Forelimb muscle (tissue), 1 donor: ENCODE measurements at regions not wholly inside any gene's neighbourhood (a gene's known extent, or its start where the extent isn't known, plus 50 kb on each side); places are given as distances from the start of the nearest gene placed in this dataset.

ENCODE experiments used
- DNase-seq: peaks from one replicate; pipeline ENCODE4 v3.0.0-alpha.2; 2013; ENCODE audit warnings: low read depth

DNA sequence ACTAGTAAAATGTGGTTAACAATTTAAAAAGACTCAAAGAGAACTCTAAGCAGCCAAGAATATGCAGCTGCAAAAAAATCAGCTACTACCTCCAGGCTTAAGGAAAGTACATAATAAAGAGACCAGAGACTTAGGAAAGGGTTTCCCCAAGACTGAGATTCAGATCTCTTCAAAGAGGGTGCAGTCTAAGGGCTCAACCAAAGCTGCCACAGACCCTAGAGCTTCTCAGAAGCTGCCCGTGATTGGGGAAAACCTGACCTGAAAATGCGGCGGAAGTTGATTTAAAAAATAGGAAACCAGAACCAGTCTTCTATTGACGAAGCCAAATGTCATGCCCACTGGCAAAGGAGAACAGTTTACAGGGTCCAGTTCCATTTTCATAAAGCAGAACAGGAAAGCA, 516.8 kb upstream of the MARCKS start:
- DNase-seq: no peak

DNA sequence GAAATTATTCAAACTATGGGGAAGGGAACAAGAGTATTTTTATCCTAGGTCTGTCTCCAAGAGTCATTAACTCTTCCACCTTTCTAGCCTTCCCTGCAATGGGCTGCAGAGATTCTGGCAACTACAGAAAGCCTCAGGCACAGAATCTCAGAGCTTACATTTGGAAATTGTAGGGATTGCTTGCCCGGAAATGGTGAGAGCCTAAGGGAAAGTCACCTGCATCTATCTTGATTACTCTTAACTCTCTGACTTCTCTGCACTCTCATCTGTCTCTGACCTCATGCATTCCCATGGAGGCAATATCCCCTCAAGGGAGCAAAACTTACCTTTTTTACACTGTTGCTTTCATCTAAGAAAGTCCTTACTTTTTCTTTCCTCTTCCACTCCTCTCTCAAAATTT, 513.2 kb upstream of the MARCKS start:
- DNase-seq: no peak

DNA sequence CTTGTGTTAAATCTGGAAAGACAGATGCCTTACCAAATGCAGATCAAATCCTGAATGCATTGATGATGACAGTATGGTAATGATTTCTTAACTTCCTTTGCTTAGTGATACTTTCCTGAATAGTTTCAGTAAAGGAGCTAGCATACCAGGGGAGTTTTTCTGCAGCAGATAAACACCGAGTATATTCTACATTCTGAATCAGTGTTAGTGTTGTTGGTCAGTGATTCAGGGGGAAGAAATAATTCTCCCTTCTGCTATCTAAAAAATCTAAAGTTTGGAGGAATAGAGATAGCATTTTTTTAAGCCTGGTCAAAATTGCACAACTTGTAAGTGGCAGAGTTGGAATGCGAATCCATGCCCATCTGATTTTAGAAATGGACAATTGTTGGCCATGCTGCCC, 512.2 kb upstream of the MARCKS start:
- DNase-seq: no peak

DNA sequence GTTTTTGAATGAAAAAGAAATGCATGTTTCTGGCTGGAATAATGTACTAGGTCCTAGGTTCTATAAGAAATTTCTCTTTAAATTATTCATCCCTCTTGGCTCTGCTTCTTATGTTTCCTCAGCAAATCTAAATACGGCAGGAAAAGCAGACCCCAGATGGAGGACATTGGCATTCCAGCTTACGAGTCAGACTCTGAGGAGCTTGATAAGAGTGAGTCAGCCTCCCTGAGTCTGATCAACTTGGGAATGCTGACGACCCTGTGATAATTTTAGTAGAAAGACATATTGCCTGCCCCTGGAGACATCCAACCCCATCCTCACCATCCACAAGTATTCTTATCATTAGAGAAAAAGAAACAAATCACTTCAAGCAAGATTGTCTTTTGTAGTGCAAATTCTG, 509.7 kb upstream of the MARCKS start:
- no peak for DNase-seq

DNA sequence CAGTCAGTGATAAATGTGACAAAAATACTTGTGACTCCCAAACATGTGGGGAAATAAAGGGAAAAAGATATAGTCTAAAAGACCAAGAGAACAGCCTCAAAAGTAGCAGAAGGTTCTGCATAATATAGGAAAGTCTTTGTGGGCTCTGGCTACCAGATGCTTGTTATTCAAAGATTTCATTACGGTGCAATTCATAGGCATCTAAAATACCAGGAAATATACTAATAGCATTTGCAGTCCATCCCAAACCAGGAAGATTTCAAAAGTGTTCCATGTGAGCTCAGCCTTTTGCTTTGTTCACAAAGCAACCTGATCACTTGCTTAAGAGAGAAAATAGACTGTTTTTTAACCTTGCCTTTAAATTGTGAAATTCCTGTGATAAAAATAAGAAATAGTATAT, 506.7 kb upstream of the MARCKS start:
- no peak for DNase-seq

GRCh38 chr6:113351173-113351834, 505.8 kb upstream of the MARCKS start:
- no peak for DNase-seq

- no peak for DNase-seq
Measured at GRCh38 chr6:113352029-113352801, 504.9 kb upstream of the MARCKS start.

DNA sequence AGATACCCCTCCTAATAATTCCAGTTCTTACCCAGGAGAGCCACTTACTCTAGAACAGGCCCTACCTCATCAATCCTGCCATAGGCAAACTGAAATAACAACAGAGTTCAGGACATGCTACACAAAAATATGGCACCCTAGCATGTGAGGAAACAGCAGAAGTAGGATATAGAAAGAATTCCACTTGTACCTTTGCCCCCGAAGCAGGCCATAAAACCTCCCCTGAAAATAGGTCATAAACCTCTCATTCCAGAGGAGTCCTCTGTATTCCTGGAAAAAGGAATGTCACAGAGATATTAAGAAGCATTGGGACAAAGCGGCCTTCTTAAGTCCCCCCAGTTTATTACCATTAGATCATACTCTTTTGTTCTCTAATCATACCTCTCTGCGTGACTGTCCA, 504.3 kb upstream of the MARCKS start:
- DNase-seq: no peak

DNA sequence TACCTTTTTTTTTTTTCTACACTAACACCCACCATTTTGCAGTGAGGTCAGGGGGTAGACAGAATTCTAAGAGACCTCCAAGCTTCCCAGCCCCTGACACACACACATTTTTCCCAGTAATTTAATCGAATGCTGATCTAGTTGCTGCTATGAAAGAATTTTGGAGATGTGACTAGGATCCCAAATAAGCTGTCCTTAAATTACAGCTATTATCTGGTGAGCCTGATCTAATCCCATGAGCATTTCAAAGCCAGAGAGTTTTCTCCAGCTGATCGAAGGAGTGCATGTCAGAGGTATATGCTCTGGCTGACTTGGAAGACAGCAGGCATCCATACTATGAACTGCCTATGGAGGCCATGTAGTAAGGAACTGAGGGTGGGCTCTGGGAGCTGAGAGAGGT, 503.8 kb upstream of the MARCKS start:
- no peak for DNase-seq

GRCh38 chr6:113354204-113354895, 502.8 kb upstream of the MARCKS start:
- no peak for DNase-seq

DNA sequence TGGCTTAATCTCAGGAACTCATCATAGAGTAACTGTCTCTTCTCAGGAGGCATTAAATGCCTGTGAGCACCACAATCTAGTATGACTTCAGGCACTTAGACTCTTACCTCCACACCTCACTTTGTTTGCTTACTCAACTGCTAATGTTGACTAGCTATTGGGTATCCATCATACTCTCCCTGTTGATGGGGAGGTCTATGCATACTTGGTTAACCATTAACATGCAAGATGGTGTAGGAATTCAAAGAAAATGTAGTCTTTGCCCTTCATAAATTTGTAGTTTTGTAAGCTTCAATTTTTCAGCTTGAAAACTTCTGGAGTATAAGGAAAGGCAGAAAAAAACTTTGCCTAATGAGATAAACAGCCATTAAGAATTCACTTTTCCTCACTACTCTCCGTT, 501.0 kb upstream of the MARCKS start:
- DNase-seq: no peak

DNA sequence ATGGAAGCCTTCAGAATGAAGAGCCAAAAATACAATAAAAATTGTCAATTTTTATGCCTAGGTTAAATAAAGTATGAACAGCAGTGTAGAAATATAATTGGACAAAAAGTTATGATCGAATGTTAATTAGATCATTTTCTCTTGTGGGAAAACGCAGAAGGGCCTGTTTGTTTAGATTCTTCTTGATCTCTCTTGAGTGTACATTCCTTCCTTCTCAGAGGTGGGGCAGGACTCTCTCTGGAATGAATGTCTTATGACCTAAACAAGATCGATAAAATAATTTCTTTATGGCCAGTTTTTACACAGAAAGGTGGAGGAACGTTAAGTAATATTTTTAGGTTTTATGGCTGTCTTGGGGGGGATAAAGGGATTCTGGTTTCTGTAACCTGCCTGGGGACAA, 500.1 kb upstream of the MARCKS start:
- no peak for DNase-seq

DNA sequence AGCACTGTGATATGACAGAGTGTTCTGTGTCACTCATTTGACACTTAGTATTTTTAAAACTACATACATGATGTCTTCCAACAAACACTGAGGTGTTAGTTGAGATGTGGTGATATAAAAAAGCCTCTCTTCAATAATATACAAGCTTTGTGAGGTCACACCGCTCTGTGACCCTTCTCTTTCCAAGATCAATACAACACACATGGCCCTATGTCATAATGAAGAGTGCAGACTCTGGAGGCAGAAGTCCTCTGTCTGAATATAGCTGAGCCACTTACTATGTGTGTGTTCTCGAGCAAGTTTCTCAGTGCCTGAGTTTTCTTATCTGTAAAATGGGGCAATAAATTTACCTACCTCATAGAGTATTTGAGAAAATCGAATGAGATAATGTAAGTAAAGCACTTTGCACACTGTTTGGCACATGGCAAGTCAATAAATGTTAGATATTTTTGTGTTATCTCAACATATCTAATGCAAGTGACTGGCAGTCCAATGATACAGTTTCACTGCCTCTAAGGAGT, 499.0 kb upstream of the MARCKS start:
- no peak for DNase-seq

GRCh38 chr6:113359155-113360140, 497.7 kb upstream of the MARCKS start:
- no peak for DNase-seq

DNA sequence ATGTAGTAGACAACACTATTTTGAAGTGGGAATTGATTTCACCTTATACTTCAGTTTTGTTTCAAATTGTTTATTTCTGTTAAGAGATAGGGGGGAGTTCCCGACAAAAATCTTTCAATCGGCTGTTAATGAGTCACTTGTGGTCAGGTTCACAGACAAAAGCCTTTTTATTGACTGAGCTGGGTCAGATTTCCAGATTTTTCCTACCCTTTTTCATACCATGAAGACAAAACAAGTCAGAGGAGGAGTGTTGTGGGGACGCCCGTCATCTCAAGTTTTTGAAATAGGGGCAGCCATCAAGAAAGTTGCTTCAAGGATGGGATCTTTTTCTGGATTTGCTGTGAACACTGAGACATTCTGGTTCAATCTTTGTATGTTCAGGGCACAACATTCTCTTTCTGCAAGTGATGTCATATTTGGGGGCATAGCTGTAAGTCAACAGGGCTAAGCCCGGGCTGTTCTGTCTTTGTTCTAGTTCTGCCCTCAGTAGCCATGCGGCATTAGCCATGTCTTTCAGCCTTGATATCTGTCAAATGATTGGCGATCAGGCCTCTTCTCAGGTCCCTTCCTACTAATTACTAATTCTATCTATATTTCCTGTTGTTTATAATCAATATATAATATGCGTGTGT, 496.0 kb upstream of the MARCKS start:
- no peak for DNase-seq

- no peak for DNase-seq
Measured at GRCh38 chr6:113362301-113363047, 494.7 kb upstream of the MARCKS start.

DNA sequence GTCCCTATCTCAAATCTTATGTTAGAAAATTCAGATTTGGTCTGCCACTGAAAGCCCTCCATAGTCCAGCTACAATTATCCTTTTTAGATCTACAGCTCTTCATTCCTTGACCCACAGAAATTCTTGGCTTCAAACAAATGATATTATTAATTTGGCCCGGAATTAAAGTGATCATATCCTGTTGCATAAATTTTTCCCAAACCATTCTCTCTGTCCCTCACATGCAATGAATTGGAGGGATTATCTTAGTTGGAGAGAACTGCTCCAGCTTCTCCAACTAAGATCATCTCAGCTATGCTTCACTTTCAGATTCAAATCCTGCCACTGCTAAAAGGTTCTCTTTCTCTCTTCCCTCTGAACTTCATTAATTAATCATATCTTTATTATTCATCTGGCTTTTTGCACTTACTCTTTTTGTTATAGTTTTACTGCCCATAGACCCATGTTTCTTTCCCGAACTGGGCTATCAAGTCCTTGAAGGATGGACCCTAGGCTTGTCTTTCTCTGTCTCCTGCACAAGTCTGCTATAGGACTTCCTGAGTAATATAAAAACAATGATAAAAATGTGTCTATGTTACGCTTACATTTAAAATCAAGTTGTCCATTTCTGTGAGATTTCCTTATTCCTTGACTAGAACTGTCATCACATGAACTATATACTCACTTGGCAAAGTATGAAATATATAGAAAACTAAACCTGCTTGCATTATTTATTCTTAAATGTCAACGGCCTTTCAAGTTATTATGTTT, 493.9 kb upstream of the MARCKS start:
- no peak for DNase-seq

GRCh38 chr6:113363866-113364265, 493.3 kb upstream of the MARCKS start:
- DNase-seq: no peak

DNA sequence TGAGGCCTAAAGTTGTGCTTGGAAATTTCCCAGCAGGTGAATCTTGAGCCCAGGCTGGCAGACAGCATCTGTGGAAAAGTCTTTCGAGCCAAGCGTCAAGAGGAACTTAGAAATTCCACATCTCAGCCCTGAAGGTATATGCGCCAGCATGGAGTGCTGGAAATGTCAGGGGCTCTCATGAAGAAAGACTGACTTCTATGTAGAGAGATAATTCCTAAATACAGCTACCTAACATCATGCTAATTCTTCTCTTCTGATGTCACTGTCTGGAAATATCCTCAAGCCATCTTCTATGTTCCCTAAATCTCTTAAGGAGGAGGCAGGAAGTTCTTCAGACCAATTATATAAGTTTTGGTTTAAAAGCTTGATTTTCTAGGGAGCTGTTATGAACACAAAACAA, 492.4 kb upstream of the MARCKS start:
- DNase-seq: no peak

DNA sequence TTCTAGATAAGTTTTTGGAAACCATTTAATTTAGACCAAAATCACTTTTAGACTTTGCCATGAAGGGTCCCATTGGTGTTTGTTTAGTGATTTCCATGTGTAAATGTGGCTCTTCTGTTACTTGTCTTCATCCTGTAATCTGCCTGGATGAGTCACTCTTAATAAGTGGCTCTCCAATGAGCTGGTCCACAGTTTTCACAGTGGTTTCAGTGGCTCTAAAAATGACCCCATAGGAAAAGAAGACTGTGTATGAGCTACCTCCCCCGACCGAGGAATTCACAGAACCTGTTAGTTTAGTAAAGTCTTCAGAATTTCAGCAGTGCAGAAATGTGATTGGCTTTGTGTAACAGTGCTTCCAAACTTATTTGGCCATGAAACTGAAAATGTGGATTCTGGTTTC, 492.0 kb upstream of the MARCKS start:
- no peak for DNase-seq
